Left lung (tissue), 4 donors: ENCODE measurements at regions not wholly inside any gene's neighbourhood (a gene's known extent, or its start where the extent isn't known, plus 50 kb on each side); places are given as distances from the start of the nearest gene placed in this dataset.

Source experiments
- ATAC-seq: fragments of 200-7000 bp; cut with Tn5 transposase; one replicate; pipeline ENCODE4 v1.9.1; 2020; ENCODE audit warnings: moderate library complexity
- DNase-seq, 4 donors: peaks; one replicate each; pipeline ENCODE4 v3.0.0-alpha.2; 2013 to 2020
- H3K27ac ChIP-seq, 2 donors: fragments of 200-600 bp; sonication (generic) in 1 of 2; one replicate each; pipeline versions ENCODE4 v1.5.0 to v1.8.0; 2020 to 2021
- H3K27me3 ChIP-seq, 2 donors: fragments of 200-600 bp; sonication (generic) in 1 of 2; one replicate each; pipeline versions ENCODE4 v1.5.0 to v1.8.0; 2020 to 2021
- H3K36me3 ChIP-seq, 2 donors: fragments of 200-600 bp; sonication (generic) in 1 of 2; one replicate each; pipeline versions ENCODE4 v1.5.0 to v1.8.0; 2020 to 2021
- H3K4me1 ChIP-seq, 2 donors: fragments of 200-600 bp; one replicate each; pipeline ENCODE4 v1.8.0; 2021
- H3K4me3 ChIP-seq, 2 donors: fragments of 200-600 bp; sonication (generic) in 1 of 2; one replicate each; pipeline versions ENCODE4 v1.5.0 to v1.8.0; 2020 to 2021; ENCODE audit warnings: mild to moderate bottlenecking in 1 of 2
- H3K9me3 ChIP-seq, 2 donors: fragments of 200-600 bp; sonication (generic) in 1 of 2; one replicate each; pipeline versions ENCODE4 v1.5.0 to v1.8.0; 2020 to 2021
- CTCF ChIP-seq, 2 donors: fragments of 200-600 bp; sonication (generic) in 1 of 2; IDR thresholded peaks; one replicate each; pipeline versions ENCODE4 v1.5.0 to v1.8.0; 2021; ENCODE audit warnings: antibody characterized with exemption in 2 of 2
- intact Hi-C, 2 donors: fragments of 100-400 bp; cut with DNase I; formaldehyde crosslinking; loops; one replicate each; pipeline versions ENCODE4 v1.11.2 to v1.14.2; 2022
- donor health status: DM: no; HTN: yes; CAD: no.
- donor health status: DM: no; HTN: no; CAD: no.

GRCh38 chr2:56026828-56027227 lies 103.2 kb upstream of the EFEMP1 start:
- Histone ChIP-seq H3K4me3 (no peak overlapping the region), H3K27me3 (no peaks in the 10 kb centered on the region), H3K27ac (no peak overlapping the region), H3K36me3 (no peaks in the 10 kb centered on the region), H3K9me3 (no peaks in the 10 kb centered on the region), H3K4me1 (no peaks in the 10 kb centered on the region)
- TF ChIP-seq CTCF (IDR thresholded peaks at IDR 0.05) = no peak
- ATAC-seq = no peak
- DNase-seq = no peak
- intact Hi-C loops = no loop called here

GRCh38 chr2:56030062-56030461 lies 106.5 kb upstream of the EFEMP1 start:
- ATAC-seq = no peak
- DNase-seq = no peak
- no peak overlapping the region for H3K27ac ChIP-seq
- H3K36me3 ChIP-seq = no peaks in the 10 kb centered on the region
- TF ChIP-seq CTCF (IDR thresholded peaks at IDR 0.05) = no peak
- no peaks in the 10 kb centered on the region for H3K4me1 ChIP-seq
- no peaks in the 10 kb centered on the region for H3K27me3 ChIP-seq
- no peaks in the 10 kb centered on the region for H3K9me3 ChIP-seq
- no peak overlapping the region for H3K4me3 ChIP-seq
- intact Hi-C loops = no loop called here

GRCh38 chr2:56030901-56031300 lies 107.3 kb upstream of the EFEMP1 start:
- Histone ChIP-seq H3K27ac (no peak overlapping the region), H3K36me3 (no peaks in the 10 kb centered on the region), H3K4me3 (no peak overlapping the region), H3K4me1 (no peaks in the 10 kb centered on the region), H3K9me3 (no peaks in the 10 kb centered on the region), H3K27me3 (no peaks in the 10 kb centered on the region)
- no peak for TF ChIP-seq CTCF (IDR thresholded peaks at IDR 0.05)
- DNase-seq (no peak), ATAC-seq (no peak)
- intact Hi-C loops = no loop called here

GRCh38 chr2:56034258-56034657 lies 110.7 kb upstream of the EFEMP1 start:
- no peak for ATAC-seq
- TF ChIP-seq CTCF (IDR thresholded peaks at IDR 0.05) = no peak
- Histone ChIP-seq H3K27me3 (no peaks in the 10 kb centered on the region), H3K27ac (no peak overlapping the region), H3K36me3 (no peaks in the 10 kb centered on the region), H3K9me3 (no peaks in the 10 kb centered on the region), H3K4me1 (no peaks in the 10 kb centered on the region), H3K4me3 (no peak overlapping the region)
- intact Hi-C loops = no loop called here
- no peak for DNase-seq

GRCh38 chr2:56040189-56040588 lies 116.6 kb upstream of the EFEMP1 start:
- no peaks in the 10 kb centered on the region for H3K27me3 ChIP-seq
- TF ChIP-seq CTCF (IDR thresholded peaks at IDR 0.05) = no peak
- ATAC-seq (no peak), DNase-seq (no peak)
- no peaks in the 10 kb centered on the region for H3K36me3 ChIP-seq
- intact Hi-C loops = no loop called here
- no peak overlapping the region for H3K27ac ChIP-seq
- no peaks in the 10 kb centered on the region for H3K9me3 ChIP-seq
- no peak overlapping the region for H3K4me3 ChIP-seq
- no peaks in the 10 kb centered on the region for H3K4me1 ChIP-seq
